Activated naive CD8-positive, alpha-beta T cell treated with anti-CD3 and anti-CD28 coated beads, Interleukin-2, amount 50 U/mL, for 24 hours (primary cell): ENCODE measurements at regions not wholly inside any gene's neighbourhood (a gene's known extent, or its start where the extent isn't known, plus 50 kb on each side); places are given as distances from the start of the nearest gene placed in this dataset.
"Not testable (repeated sequence)": the region's sequence is repeated elsewhere in the genome, so short reads cannot be mapped to it uniquely, and the experiment has no call there.

Experiments
- ATAC-seq: fragments of 150-1000 bp; cut with Tn5 transposase; one replicate; pipeline ENCODE4 v1.10.0; 2021
- DNase-seq: peaks from one replicate; pipeline ENCODE4 v3.0.0; 2021
- H3K27ac Mint-ChIP-seq: one replicate; pipeline ENCODE4 v1.8.0; 2021; ENCODE audit warnings: mild to moderate bottlenecking, mixed read lengths
- H3K27me3 Mint-ChIP-seq: one replicate; pipeline ENCODE4 v1.8.0; 2021; ENCODE audit warnings: mixed read lengths
- H3K36me3 Mint-ChIP-seq: one replicate; pipeline ENCODE4 v1.8.0; 2021; ENCODE audit warnings: low read depth, mixed read lengths
- H3K4me1 Mint-ChIP-seq: one replicate; pipeline ENCODE4 v1.8.0; 2021; ENCODE audit warnings: mixed read lengths
- H3K4me3 Mint-ChIP-seq: one replicate; pipeline ENCODE4 v1.8.0; 2021; ENCODE audit warnings: mild to moderate bottlenecking, moderate library complexity, mixed read lengths
- H3K9me3 Mint-ChIP-seq: one replicate; pipeline ENCODE4 v1.8.0; 2021; ENCODE audit warnings: mixed read lengths

GRCh38 chr16:79844603-79845002, 244.1 kb upstream of the MAF start:
- Mint-ChIP-seq H3K4me3 (no peak overlapping the region), H3K9me3 (no peaks in the 10 kb centered on the region), H3K27me3 (peaks cover 3% of the 10 kb centered on the region), H3K4me1 (peaks cover 5% of the 10 kb centered on the region), H3K27ac (no peak overlapping the region), H3K36me3 (no peaks in the 10 kb centered on the region)
- ATAC-seq, result no peak
- DNase-seq, result no peak

- Mint-ChIP-seq H3K27me3 (peaks cover 3% of the 10 kb centered on the region), H3K4me1 (peaks cover 5% of the 10 kb centered on the region), H3K27ac (no peak overlapping the region), H3K36me3 (no peaks in the 10 kb centered on the region), H3K4me3 (no peak overlapping the region), H3K9me3 (no peaks in the 10 kb centered on the region)
- ATAC-seq (peak; percentile 40), DNase-seq (no peak)
Observed at GRCh38 chr16:79843631-79844043, 243.1 kb upstream of the MAF start.

- Mint-ChIP-seq H3K9me3 (no peaks in the 10 kb centered on the region), H3K36me3 (no peaks in the 10 kb centered on the region), H3K4me3 (no peak overlapping the region), H3K4me1 (peaks cover 5% of the 10 kb centered on the region), H3K27ac (no peak overlapping the region), H3K27me3 (peaks cover 3% of the 10 kb centered on the region)
- ATAC-seq (no peak), DNase-seq (no peak)
Observed at GRCh38 chr16:79843145-79843544, 242.6 kb upstream of the MAF start.

GRCh38 chr16:79842197-79842596, 241.7 kb upstream of the MAF start:
- Mint-ChIP-seq H3K4me3 (no peak overlapping the region), H3K36me3 (no peaks in the 10 kb centered on the region), H3K9me3 (no peaks in the 10 kb centered on the region), H3K27ac (no peak overlapping the region), H3K4me1 (peaks cover 5% of the 10 kb centered on the region), H3K27me3 (peaks cover 3% of the 10 kb centered on the region)
- ATAC-seq, result no peak
- DNase-seq, result no peak

- H3K27ac Mint-ChIP-seq, result no peak overlapping the region
- peaks cover 2% of the 10 kb centered on the region for H3K4me1 Mint-ChIP-seq
Observed at GRCh38 chr16:79839466-79840341, 239.2 kb upstream of the MAF start.

GRCh38 chr16:79838496-79839259, 238.1 kb upstream of the MAF start:
- Mint-ChIP-seq H3K4me1 (peaks cover 2% of the 10 kb centered on the region), H3K9me3 (no peaks in the 10 kb centered on the region), H3K36me3 (no peaks in the 10 kb centered on the region), H3K27ac (no peak overlapping the region), H3K4me3 (no peak overlapping the region), H3K27me3 (peaks cover 3% of the 10 kb centered on the region)
- DNase-seq (no peak), ATAC-seq (no peak)

More at GRCh38 chr16:79839466-79840341, 239.2 kb upstream of the MAF start:
- no peak for ATAC-seq
- H3K36me3 Mint-ChIP-seq, result no peaks in the 10 kb centered on the region
- H3K4me3 Mint-ChIP-seq, result no peak overlapping the region
- no peaks in the 10 kb centered on the region for H3K9me3 Mint-ChIP-seq
- H3K27me3 Mint-ChIP-seq, result peaks cover 3% of the 10 kb centered on the region
- no peak for DNase-seq

- no peaks in the 10 kb centered on the region for H3K36me3 Mint-ChIP-seq
- no peak for ATAC-seq
- H3K4me3 Mint-ChIP-seq, result no peak overlapping the region
- H3K27ac Mint-ChIP-seq, result no peak overlapping the region
- DNase-seq, result no peak
- no peaks in the 10 kb centered on the region for H3K4me1 Mint-ChIP-seq
- peaks cover 1% of the 10 kb centered on the region for H3K27me3 Mint-ChIP-seq
- no peaks in the 10 kb centered on the region for H3K9me3 Mint-ChIP-seq
Observed at GRCh38 chr16:79836144-79836543, 235.6 kb upstream of the MAF start.

GRCh38 chr16:79835194-79835593, 234.7 kb upstream of the MAF start:
- H3K36me3 Mint-ChIP-seq, result no peaks in the 10 kb centered on the region
- DNase-seq, result no peak
- H3K27me3 Mint-ChIP-seq, result no peaks in the 10 kb centered on the region
- no peak overlapping the region for H3K27ac Mint-ChIP-seq
- no peak for ATAC-seq
- H3K9me3 Mint-ChIP-seq, result no peaks in the 10 kb centered on the region
- no peak overlapping the region for H3K4me3 Mint-ChIP-seq
- no peaks in the 10 kb centered on the region for H3K4me1 Mint-ChIP-seq

GRCh38 chr16:79834720-79835119, 234.2 kb upstream of the MAF start:
- H3K27me3 Mint-ChIP-seq, result no peaks in the 10 kb centered on the region
- DNase-seq (no peak), ATAC-seq (no peak)
- H3K9me3 Mint-ChIP-seq, result no peaks in the 10 kb centered on the region
- no peaks in the 10 kb centered on the region for H3K4me1 Mint-ChIP-seq
- no peak overlapping the region for H3K4me3 Mint-ChIP-seq
- no peak overlapping the region for H3K27ac Mint-ChIP-seq
- no peaks in the 10 kb centered on the region for H3K36me3 Mint-ChIP-seq

GRCh38 chr16:79834003-79834402, 233.5 kb upstream of the MAF start:
- not testable (repeated sequence) for ATAC-seq, H3K36me3 Mint-ChIP-seq, H3K4me3 Mint-ChIP-seq

GRCh38 chr16:79833559-79833958, 233.0 kb upstream of the MAF start:
- Mint-ChIP-seq H3K4me3 (no peak overlapping the region), H3K27me3 (no peaks in the 10 kb centered on the region), H3K36me3 (no peaks in the 10 kb centered on the region), H3K4me1 (no peaks in the 10 kb centered on the region), H3K9me3 (no peaks in the 10 kb centered on the region), H3K27ac (no peak overlapping the region)
- no peak for DNase-seq
- no peak for ATAC-seq

More at GRCh38 chr16:79834003-79834402, 233.5 kb upstream of the MAF start:
- not testable (repeated sequence) for H3K9me3 Mint-ChIP-seq, H3K27me3 Mint-ChIP-seq, H3K27ac Mint-ChIP-seq, DNase-seq, H3K4me1 Mint-ChIP-seq

GRCh38 chr16:79826732-79827475, 226.4 kb upstream of the MAF start:
- Mint-ChIP-seq H3K27ac (no peak overlapping the region), H3K4me3 (no peak overlapping the region), H3K27me3 (no peaks in the 10 kb centered on the region), H3K4me1 (no peaks in the 10 kb centered on the region), H3K36me3 (no peaks in the 10 kb centered on the region), H3K9me3 (no peaks in the 10 kb centered on the region)
- no peak for ATAC-seq
- no peak for DNase-seq

GRCh38 chr16:79825002-79825401, 224.5 kb upstream of the MAF start:
- H3K9me3 Mint-ChIP-seq, result no peaks in the 10 kb centered on the region
- H3K27ac Mint-ChIP-seq, result no peak overlapping the region
- H3K4me3 Mint-ChIP-seq, result no peak overlapping the region
- no peaks in the 10 kb centered on the region for H3K4me1 Mint-ChIP-seq
- H3K36me3 Mint-ChIP-seq, result no peaks in the 10 kb centered on the region
- H3K27me3 Mint-ChIP-seq, result no peaks in the 10 kb centered on the region
- DNase-seq (no peak), ATAC-seq (no peak)

GRCh38 chr16:79823639-79824038, 223.1 kb upstream of the MAF start:
- DNase-seq (no peak), ATAC-seq (no peak)
- H3K4me1 Mint-ChIP-seq, result no peaks in the 10 kb centered on the region
- no peaks in the 10 kb centered on the region for H3K27me3 Mint-ChIP-seq
- H3K4me3 Mint-ChIP-seq, result no peak overlapping the region
- no peak overlapping the region for H3K27ac Mint-ChIP-seq
- no peaks in the 10 kb centered on the region for H3K36me3 Mint-ChIP-seq
- no peaks in the 10 kb centered on the region for H3K9me3 Mint-ChIP-seq
